Mucosa of rectum (tissue), 2 donors: ENCODE measurements at regions not wholly inside any gene's neighbourhood (a gene's known extent, or its start where the extent isn't known, plus 50 kb on each side); places are given as distances from the start of the nearest gene placed in this dataset.

Source experiments
- H3K27ac ChIP-seq, 2 donors: one replicate each; pipeline ENCODE4 v1.7.0; 2013; ENCODE audit warnings: inconsistent platforms in 2 of 2, low read depth in 2 of 2, low read length in 2 of 2
- H3K27me3 ChIP-seq, 2 donors: one replicate each; pipeline ENCODE4 v1.7.0; 2013; ENCODE audit warnings: low read length in 2 of 2; ENCODE audit not compliant: control insufficient read depth in 2 of 2, insufficient read depth in 2 of 2
- H3K36me3 ChIP-seq, 2 donors: one replicate each; pipeline ENCODE4 v1.7.0; 2013; ENCODE audit warnings: low read length in 2 of 2; ENCODE audit not compliant: control insufficient read depth in 2 of 2, insufficient read depth in 2 of 2
- H3K4me1 ChIP-seq, 2 donors: one replicate each; pipeline ENCODE4 v1.7.0; 2013; ENCODE audit warnings: low read length in 2 of 2, mild to moderate bottlenecking in 1 of 2; ENCODE audit not compliant: control insufficient read depth in 2 of 2, insufficient read depth in 2 of 2
- H3K4me3 ChIP-seq, 2 donors: one replicate each; pipeline ENCODE4 v1.7.0; 2013; ENCODE audit warnings: low read length in 2 of 2
- H3K9ac ChIP-seq, 2 donors: one replicate each; pipeline ENCODE4 v1.7.0; 2013; ENCODE audit warnings: low read length in 2 of 2, low read depth in 1 of 2, mild to moderate bottlenecking in 1 of 2
- H3K9me3 ChIP-seq, 2 donors: one replicate each; pipeline ENCODE4 v1.7.0; 2013; ENCODE audit warnings: low read length in 2 of 2; ENCODE audit not compliant: control insufficient read depth in 2 of 2
- donor health status: healthy.
- donor health status: Normal muscosa, but diverticular disease.

- no peak overlapping the region for H3K9ac ChIP-seq
- H3K27ac ChIP-seq = no peak overlapping the region
- H3K4me3 ChIP-seq = no peak overlapping the region
- H3K9me3 ChIP-seq = no peaks in the 10 kb centered on the region
- H3K27me3 ChIP-seq = peaks cover 0 to 5% of the 10 kb centered on the region in 2 donors
- H3K36me3 ChIP-seq = no peaks in the 10 kb centered on the region
- no peaks in the 10 kb centered on the region for H3K4me1 ChIP-seq
Measured at GRCh38 chr2:120602251-120602650, 133.4 kb upstream of the GLI2 start.

- H3K27me3 ChIP-seq = peaks cover 0 to 7% of the 10 kb centered on the region in 2 donors
- H3K36me3 ChIP-seq = no peaks in the 10 kb centered on the region
- H3K4me1 ChIP-seq = no peaks in the 10 kb centered on the region
- H3K27ac ChIP-seq = no peak overlapping the region
- no peak overlapping the region for H3K9ac ChIP-seq
- no peaks in the 10 kb centered on the region for H3K9me3 ChIP-seq
- H3K4me3 ChIP-seq = no peak overlapping the region
Measured at GRCh38 chr2:120604767-120605166, 130.9 kb upstream of the GLI2 start.

GRCh38 chr2:120605231-120605935 is 130.3 kb upstream of the GLI2 start:
- Histone ChIP-seq H3K27me3 (peaks cover 0 to 7% of the 10 kb centered on the region in 2 donors), H3K4me1 (no peaks in the 10 kb centered on the region), H3K9ac (no peak overlapping the region), H3K36me3 (no peaks in the 10 kb centered on the region), H3K27ac (no peak overlapping the region), H3K4me3 (no peak overlapping the region), H3K9me3 (no peaks in the 10 kb centered on the region)

- H3K36me3 ChIP-seq = no peaks in the 10 kb centered on the region
- no peak overlapping the region for H3K4me3 ChIP-seq
- H3K27ac ChIP-seq = no peak overlapping the region
- H3K4me1 ChIP-seq = no peaks in the 10 kb centered on the region
- H3K9me3 ChIP-seq = no peaks in the 10 kb centered on the region
- H3K9ac ChIP-seq = no peak overlapping the region
- peaks cover 0 to 7% of the 10 kb centered on the region in 2 donors for H3K27me3 ChIP-seq
Measured at GRCh38 chr2:120606280-120606679, 129.4 kb upstream of the GLI2 start.

GRCh38 chr2:120606931-120607330 is 128.7 kb upstream of the GLI2 start:
- H3K4me1 ChIP-seq = no peaks in the 10 kb centered on the region
- no peaks in the 10 kb centered on the region for H3K9me3 ChIP-seq
- peaks cover 0 to 7% of the 10 kb centered on the region in 2 donors for H3K27me3 ChIP-seq
- H3K27ac ChIP-seq = no peak overlapping the region
- no peaks in the 10 kb centered on the region for H3K36me3 ChIP-seq
- no peak overlapping the region for H3K9ac ChIP-seq
- no peak overlapping the region for H3K4me3 ChIP-seq

- H3K36me3 ChIP-seq = no peaks in the 10 kb centered on the region
- no peak overlapping the region for H3K27ac ChIP-seq
- peaks cover 0 to 7% of the 10 kb centered on the region in 2 donors for H3K27me3 ChIP-seq
- no peaks in the 10 kb centered on the region for H3K9me3 ChIP-seq
- H3K4me3 ChIP-seq = no peak overlapping the region
- H3K4me1 ChIP-seq = no peaks in the 10 kb centered on the region
- H3K9ac ChIP-seq = no peak overlapping the region
Measured at GRCh38 chr2:120607506-120607905, 128.2 kb upstream of the GLI2 start.

GRCh38 chr2:120607996-120608395 is 127.7 kb upstream of the GLI2 start:
- H3K4me1 ChIP-seq = peaks cover 0 to under 1% of the 10 kb centered on the region in 2 donors
- peaks cover 0 to 7% of the 10 kb centered on the region in 2 donors for H3K27me3 ChIP-seq
- H3K36me3 ChIP-seq = no peaks in the 10 kb centered on the region
- H3K9ac ChIP-seq = no peak overlapping the region
- H3K4me3 ChIP-seq = no peak overlapping the region
- no peak overlapping the region for H3K27ac ChIP-seq
- no peaks in the 10 kb centered on the region for H3K9me3 ChIP-seq

- Histone ChIP-seq H3K27ac (no peak overlapping the region), H3K36me3 (no peaks in the 10 kb centered on the region), H3K9ac (no peak overlapping the region), H3K9me3 (no peaks in the 10 kb centered on the region), H3K4me1 (peaks cover 0 to 2% of the 10 kb centered on the region in 2 donors), H3K27me3 (peaks cover 0 to 7% of the 10 kb centered on the region in 2 donors), H3K4me3 (no peak overlapping the region)
Measured at GRCh38 chr2:120609826-120610395, 125.8 kb upstream of the GLI2 start.

GRCh38 chr2:120611016-120611415 is 124.7 kb upstream of the GLI2 start:
- Histone ChIP-seq H3K4me1 (peaks cover 0 to 2% of the 10 kb centered on the region in 2 donors), H3K4me3 (no peak overlapping the region), H3K36me3 (no peaks in the 10 kb centered on the region), H3K27ac (no peak overlapping the region), H3K27me3 (peaks cover 0 to 6% of the 10 kb centered on the region in 2 donors), H3K9me3 (no peaks in the 10 kb centered on the region), H3K9ac (no peak overlapping the region)

GRCh38 chr2:120611961-120612360 is 123.7 kb upstream of the GLI2 start:
- Histone ChIP-seq H3K36me3 (no peaks in the 10 kb centered on the region), H3K4me1 (peaks cover 0 to 2% of the 10 kb centered on the region in 2 donors), H3K27me3 (peaks cover 0 to 2% of the 10 kb centered on the region in 2 donors), H3K4me3 (no peak overlapping the region), H3K9ac (no peak overlapping the region), H3K9me3 (no peaks in the 10 kb centered on the region), H3K27ac (no peak overlapping the region)
